ENCODE measurements at regions not wholly inside any gene's neighbourhood (a gene's known extent, or its start where the extent isn't known, plus 50 kb on each side); places are given as distances from the start of the nearest gene placed in this dataset.

- no peak overlapping the region for H3K4me2 ChIP-seq (ENCODE audit: insufficient read depth, insufficient read length, low read length)
- Mint-ChIP-seq H3K4me1 (peaks cover 49 to 72% of the 10 kb centered on the region in 2 experiments), H3K36me3 (ENCODE audit: insufficient read depth in 1 of 3, low read depth in 3 of 3) (no peaks in the 10 kb centered on the region), H3K27me3 (ENCODE audit: low read depth) (no peaks in the 10 kb centered on the region; the same call in 1 of the 2 replicates), H3K4me3 (no peak overlapping the region), H3K27ac (0 out of 7 replicates have a peak overlapping the region, but pooled peaks of 1 of the 3 experiments have one; percentile 73), H3K9me3 (no peaks in the 10 kb centered on the region)
- H4K91ac ChIP-seq (ENCODE audit: insufficient read length, low read depth, low read length) = no peak overlapping the region
- H3K4me1 ChIP-seq (ENCODE audit: insufficient read depth, low read length) = peaks cover 11% of the 10 kb centered on the region; the same call in 1 of the 2 replicates
- H3K23ac ChIP-seq (ENCODE audit: insufficient read length, low read depth, low read length) = no peak overlapping the region
- no peak overlapping the region for H2BK15ac ChIP-seq (ENCODE audit: low read depth, low read length)
- H3K79me2 ChIP-seq (ENCODE audit: insufficient read depth, low read length) = no peaks in the 10 kb centered on the region
- H3K27me3 ChIP-seq (ENCODE audit: insufficient read depth, low read length) = no peaks in the 10 kb centered on the region
- H2AFZ ChIP-seq (ENCODE audit: low read length) = no peak overlapping the region
- no peak overlapping the region for H3K9ac ChIP-seq (ENCODE audit: extremely low read depth, insufficient read length, low read length)
- H3K14ac ChIP-seq (ENCODE audit: insufficient read depth, low read length) = no peak overlapping the region
- H3K9me3 ChIP-seq (ENCODE audit: control insufficient read depth, low read depth, low read length) = no peaks in the 10 kb centered on the region
- H3K23me2 ChIP-seq (ENCODE audit: insufficient read length, low read depth, low read length, poor library complexity, severe bottlenecking) = no peaks in the 10 kb centered on the region
- no peaks in the 10 kb centered on the region for H4K20me1 ChIP-seq (ENCODE audit: control insufficient read depth, insufficient read depth, insufficient read length)
- DNase-seq = no peak
- TF ChIP-seq, protein P1, sequence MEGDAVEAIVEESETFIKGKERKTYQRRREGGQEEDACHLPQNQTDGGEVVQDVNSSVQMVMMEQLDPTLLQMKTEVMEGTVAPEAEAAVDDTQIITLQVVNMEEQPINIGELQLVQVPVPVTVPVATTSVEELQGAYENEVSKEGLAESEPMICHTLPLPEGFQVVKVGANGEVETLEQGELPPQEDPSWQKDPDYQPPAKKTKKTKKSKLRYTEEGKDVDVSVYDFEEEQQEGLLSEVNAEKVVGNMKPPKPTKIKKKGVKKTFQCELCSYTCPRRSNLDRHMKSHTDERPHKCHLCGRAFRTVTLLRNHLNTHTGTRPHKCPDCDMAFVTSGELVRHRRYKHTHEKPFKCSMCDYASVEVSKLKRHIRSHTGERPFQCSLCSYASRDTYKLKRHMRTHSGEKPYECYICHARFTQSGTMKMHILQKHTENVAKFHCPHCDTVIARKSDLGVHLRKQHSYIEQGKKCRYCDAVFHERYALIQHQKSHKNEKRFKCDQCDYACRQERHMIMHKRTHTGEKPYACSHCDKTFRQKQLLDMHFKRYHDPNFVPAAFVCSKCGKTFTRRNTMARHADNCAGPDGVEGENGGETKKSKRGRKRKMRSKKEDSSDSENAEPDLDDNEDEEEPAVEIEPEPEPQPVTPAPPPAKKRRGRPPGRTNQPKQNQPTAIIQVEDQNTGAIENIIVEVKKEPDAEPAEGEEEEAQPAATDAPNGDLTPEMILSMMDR (conservative IDR thresholded peaks at IDR 0.05) = no peak
- H3K18ac ChIP-seq (ENCODE audit: insufficient read length, low read depth, low read length) = no peak overlapping the region
- no peak overlapping the region for H2AK5ac ChIP-seq (ENCODE audit: insufficient read length, low read length)
- no peak overlapping the region for H3K56ac ChIP-seq (ENCODE audit: insufficient read length, low read depth, low read length)
- no peak overlapping the region for H2BK120ac ChIP-seq (ENCODE audit: low read depth, low read length, poor library complexity, severe bottlenecking)
- no peak overlapping the region for H3K27ac ChIP-seq (ENCODE audit: insufficient read length, low read depth, low read length)
- no peak overlapping the region for H2BK5ac ChIP-seq (ENCODE audit: insufficient read length, low read length)
- H2BK12ac ChIP-seq (ENCODE audit: insufficient read length, low read depth, low read length) = no peak overlapping the region
- H3K79me1 ChIP-seq (ENCODE audit: insufficient read depth, low read depth, low read length, poor library complexity, severe bottlenecking) = no peaks in the 10 kb centered on the region
- no peak overlapping the region for H4K8ac ChIP-seq (replicated peaks; ENCODE audit: insufficient read length, low read depth, low read length)
- no CpG with 5 or more reads among the region's 5 CpGs for whole genome bisulfite sequencing (ENCODE audit: extremely low coverage, insufficient read length, low lambda C conversion rate)
- no peak overlapping the region for H3K4ac ChIP-seq (ENCODE audit: low read depth, low read length)
- no peak overlapping the region for H4K5ac ChIP-seq (ENCODE audit: insufficient read length, low read depth, low read length)
- H3T11ph ChIP-seq (ENCODE audit: low read length) = no peak overlapping the region
- no peak overlapping the region for H2BK20ac ChIP-seq (ENCODE audit: low read depth, low read length, poor library complexity, severe bottlenecking)
Measured at GRCh38 chr2:6072276-6072675, 380.1 kb downstream of the SOX11 start.

All from H9 (cell line).